Bronchial epithelial cell (primary cell): ENCODE measurements at regions not wholly inside any gene's neighbourhood (a gene's known extent, or its start where the extent isn't known, plus 50 kb on each side); places are given as distances from the start of the nearest gene placed in this dataset.

Experiments used
- DNase-seq: peaks from one replicate; pipeline ENCODE4 v3.0.0-alpha.2; 2010; ENCODE audit warnings: low read depth
- FAIRE-seq: peaks from 2 replicates; lab custom pipeline; 2011; peaks lifted over from hg19 to GRCh38; lab: Jason Lieb, UNC
- H3K27me3 ChIP-seq: 2 replicates; pipeline ENCODE4 v1.5.1; 2011; ENCODE audit warnings: low read length; ENCODE audit not compliant: control insufficient read depth, insufficient read depth
- H3K36me3 ChIP-seq: 2 replicates; pipeline ENCODE4 v1.5.1; 2011; ENCODE audit warnings: low read length; ENCODE audit not compliant: control insufficient read depth, insufficient read depth
- H3K4me3 ChIP-seq: 2 replicates; pipeline ENCODE4 v1.5.1; 2011; ENCODE audit warnings: mild to moderate bottlenecking, low read depth, low read length, control low read depth
- CTCF ChIP-seq: IDR thresholded peaks from 2 replicates; pipeline ENCODE4 v1.5.1; 2011; ENCODE audit warnings: mild to moderate bottlenecking, moderate library complexity, low read length, control low read depth, inconsistent platforms; ENCODE audit not compliant: insufficient read depth, severe bottlenecking

DNA sequence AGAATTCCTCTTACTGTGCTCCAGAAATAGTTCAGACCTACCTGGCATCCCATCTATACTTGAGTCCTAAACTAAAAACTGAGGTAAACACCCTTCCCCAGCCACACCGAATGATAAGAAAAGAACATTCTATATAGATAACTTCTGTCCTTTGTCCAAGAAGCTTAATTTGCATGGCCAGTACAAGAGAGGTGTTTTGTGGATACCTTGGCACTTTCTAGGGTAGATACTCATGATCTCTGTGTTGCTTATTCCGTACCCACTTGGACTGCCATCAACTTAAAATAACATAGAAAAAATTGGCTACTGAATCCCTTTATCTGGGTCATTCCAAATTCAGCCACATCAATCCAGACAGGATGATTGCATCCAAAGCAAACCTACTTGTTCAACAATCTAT, 1050.4 kb downstream of the STIM2 start:
- no peak for DNase-seq
- Histone ChIP-seq H3K27me3 (no peaks in the 10 kb centered on the region), H3K36me3 (no peaks in the 10 kb centered on the region), H3K4me3 (no peak overlapping the region)
- FAIRE-seq = no peak
- TF ChIP-seq CTCF = no peak

DNA sequence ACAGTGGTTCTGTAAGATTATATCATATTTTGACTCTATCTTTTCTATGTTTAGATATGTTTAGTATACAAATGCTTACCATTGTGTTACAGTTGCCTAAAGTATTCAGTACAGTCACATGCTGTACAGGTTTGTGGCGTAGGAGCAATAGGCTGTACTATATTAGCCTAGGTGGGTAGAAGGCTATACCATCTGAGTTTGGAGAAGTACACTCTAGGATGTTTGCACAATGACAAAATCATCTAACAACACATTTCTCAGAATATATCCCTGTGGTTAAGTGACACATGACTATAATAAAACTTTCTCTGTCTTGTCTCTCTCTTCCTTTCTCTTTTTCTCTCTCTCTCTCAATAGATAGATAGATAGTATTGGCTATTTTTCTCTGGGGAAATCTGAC, 1053.1 kb downstream of the STIM2 start:
- no peaks in the 10 kb centered on the region for H3K27me3 ChIP-seq
- no peak for FAIRE-seq
- no peak for TF ChIP-seq CTCF

GRCh38 chr4:27915822-27916221, 1055.2 kb downstream of the STIM2 start:
- no peaks in the 10 kb centered on the region for H3K27me3 ChIP-seq
- no peak for TF ChIP-seq CTCF
- FAIRE-seq = no peak
- no peak for DNase-seq
- H3K4me3 ChIP-seq = no peak overlapping the region
- H3K36me3 ChIP-seq = no peaks in the 10 kb centered on the region

More for the DNA sequence above, 1053.1 kb downstream of the STIM2 start:
- no peak for DNase-seq
- no peak overlapping the region for H3K4me3 ChIP-seq
- no peaks in the 10 kb centered on the region for H3K36me3 ChIP-seq

- FAIRE-seq (no peak), DNase-seq (no peak)
- Histone ChIP-seq H3K27me3 (no peaks in the 10 kb centered on the region), H3K36me3 (no peaks in the 10 kb centered on the region), H3K4me3 (no peak overlapping the region)
- TF ChIP-seq CTCF = no peak
These were observed 1056.0 kb downstream of the STIM2 start for GRCh38 chr4:27916452-27917184.

GRCh38 chr4:27917381-27917780, 1056.7 kb downstream of the STIM2 start:
- H3K4me3 ChIP-seq = no peak overlapping the region
- H3K36me3 ChIP-seq = no peaks in the 10 kb centered on the region
- FAIRE-seq (no peak), DNase-seq (no peak)
- no peaks in the 10 kb centered on the region for H3K27me3 ChIP-seq
- TF ChIP-seq CTCF = no peak

DNA sequence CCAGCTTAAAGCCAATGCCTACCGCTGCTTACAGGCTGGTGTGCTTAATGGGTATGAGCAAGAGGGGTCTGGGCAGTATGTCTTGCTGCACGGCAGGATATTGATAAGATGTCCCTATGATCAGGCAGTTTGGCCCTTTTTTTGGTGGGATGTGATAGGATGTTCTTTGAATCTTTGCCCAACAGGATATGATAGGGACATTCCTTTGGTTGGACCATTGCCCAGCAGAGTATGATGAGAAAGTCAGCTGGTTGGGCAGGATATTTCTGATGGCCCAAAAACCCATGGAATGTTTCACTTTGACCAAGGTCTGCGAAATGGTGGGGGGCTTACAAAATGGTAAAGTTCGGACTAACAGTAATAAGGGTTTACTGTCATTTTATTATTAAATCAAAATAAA, 1060.6 kb downstream of the STIM2 start:
- FAIRE-seq (no peak), DNase-seq (peak; percentile 7)
- no peak overlapping the region for H3K4me3 ChIP-seq
- TF ChIP-seq CTCF = no peak
- no peaks in the 10 kb centered on the region for H3K27me3 ChIP-seq
- no peaks in the 10 kb centered on the region for H3K36me3 ChIP-seq
